ENCODE measurements at regions not wholly inside any gene's neighbourhood (a gene's known extent, or its start where the extent isn't known, plus 50 kb on each side); places are given as distances from the start of the nearest gene placed in this dataset.

DNA sequence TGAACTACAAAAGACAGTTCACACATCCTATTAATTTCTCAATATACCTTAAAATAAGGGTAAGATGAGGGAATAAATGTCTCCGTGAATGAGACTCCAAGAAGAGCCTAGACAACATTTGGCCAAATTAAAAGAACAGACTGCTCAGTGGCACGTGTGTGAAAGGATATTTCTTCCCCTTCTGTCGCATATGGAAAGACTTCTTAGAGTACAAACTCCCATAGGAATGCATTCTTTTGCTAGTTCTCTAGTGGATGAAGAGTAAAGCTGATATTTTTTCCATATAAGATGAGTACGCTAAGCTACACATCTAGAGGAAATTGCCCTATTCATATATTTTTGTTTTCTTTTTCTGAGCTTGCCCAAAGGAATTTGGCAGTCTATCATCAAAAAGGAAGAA is 710.0 kb upstream of the ID2 start:
- Histone ChIP-seq H4K20me1 (ENCODE audit: insufficient read depth) (no peaks in the 10 kb centered on the region), H3K9me2 (ENCODE audit: insufficient read depth) (no peaks in the 10 kb centered on the region), H3K9me3 (ENCODE audit: control insufficient read depth in 1 of 2, insufficient read depth in 1 of 2, low read depth in 1 of 2, low read length in 2 of 2) (no peaks in the 10 kb centered on the region), H3K9ac (ENCODE audit: low read length) (no peak overlapping the region), H3K79me2 (ENCODE audit: insufficient read depth, low read length) (no peaks in the 10 kb centered on the region), H3K4me1 (ENCODE audit: control insufficient read depth in 1 of 2, insufficient read depth in 2 of 2, low read length in 2 of 2) (no peaks in the 10 kb centered on the region), H3K36me3 (ENCODE audit: control insufficient read depth in 1 of 2, insufficient read depth in 2 of 2, low read length in 2 of 2) (no peaks in the 10 kb centered on the region), H2AFZ (ENCODE audit: low read depth, low read length, poor library complexity, severe bottlenecking) (no peak overlapping the region), H3K4me3 (replicated peaks in 1 of 2; ENCODE audit: low read depth in 1 of 2, low read length in 2 of 2) (no peak overlapping the region), H3K4me2 (ENCODE audit: low read length) (no peak overlapping the region), H3K27ac (ENCODE audit: low read depth, low read length) (no peak overlapping the region), H3K27me3 (ENCODE audit: insufficient read depth, low read length) (peaks cover 75% of the 10 kb centered on the region)
- ChIA-PET CTCF (no interaction called here), POLR2A (no interaction called here), RAD21 (ENCODE audit: low non-redundant PET in 1 of 2, low total read pairs in 2 of 2, uncharacterized antibody in 2 of 2, unreplicated experiment in 2 of 2) (no interaction called here)
- no peak for TF ChIP-seq EZH2 (IDR thresholded peaks at IDR 0.05)
- no peak for TF ChIP-seq RAD21 (IDR thresholded peaks at IDR 0.05; ENCODE audit: low read depth)
- TF ChIP-seq POLR2AphosphoS5 (IDR thresholded peaks at IDR 0.05; ENCODE audit: low read depth, low read length) = no peak
- TF ChIP-seq, protein P1, sequence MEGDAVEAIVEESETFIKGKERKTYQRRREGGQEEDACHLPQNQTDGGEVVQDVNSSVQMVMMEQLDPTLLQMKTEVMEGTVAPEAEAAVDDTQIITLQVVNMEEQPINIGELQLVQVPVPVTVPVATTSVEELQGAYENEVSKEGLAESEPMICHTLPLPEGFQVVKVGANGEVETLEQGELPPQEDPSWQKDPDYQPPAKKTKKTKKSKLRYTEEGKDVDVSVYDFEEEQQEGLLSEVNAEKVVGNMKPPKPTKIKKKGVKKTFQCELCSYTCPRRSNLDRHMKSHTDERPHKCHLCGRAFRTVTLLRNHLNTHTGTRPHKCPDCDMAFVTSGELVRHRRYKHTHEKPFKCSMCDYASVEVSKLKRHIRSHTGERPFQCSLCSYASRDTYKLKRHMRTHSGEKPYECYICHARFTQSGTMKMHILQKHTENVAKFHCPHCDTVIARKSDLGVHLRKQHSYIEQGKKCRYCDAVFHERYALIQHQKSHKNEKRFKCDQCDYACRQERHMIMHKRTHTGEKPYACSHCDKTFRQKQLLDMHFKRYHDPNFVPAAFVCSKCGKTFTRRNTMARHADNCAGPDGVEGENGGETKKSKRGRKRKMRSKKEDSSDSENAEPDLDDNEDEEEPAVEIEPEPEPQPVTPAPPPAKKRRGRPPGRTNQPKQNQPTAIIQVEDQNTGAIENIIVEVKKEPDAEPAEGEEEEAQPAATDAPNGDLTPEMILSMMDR (IDR thresholded peaks at IDR 0.05 in 2 of 3, conservative IDR thresholded peaks at IDR 0.05 in 1 of 3; ENCODE audit: borderline replicate concordance in 1 of 3, insufficient read depth in 1 of 3, low read depth in 2 of 3, low read length in 2 of 3) = no peak
- TF ChIP-seq, protein P2, sequence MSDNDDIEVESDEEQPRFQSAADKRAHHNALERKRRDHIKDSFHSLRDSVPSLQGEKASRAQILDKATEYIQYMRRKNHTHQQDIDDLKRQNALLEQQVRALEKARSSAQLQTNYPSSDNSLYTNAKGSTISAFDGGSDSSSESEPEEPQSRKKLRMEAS (IDR thresholded peaks at IDR 0.05) = no peak
- TF ChIP-seq JUND (IDR thresholded peaks at IDR 0.05) = no peak
- no peak for TF ChIP-seq CBX3 (IDR thresholded peaks at IDR 0.05; ENCODE audit: low read depth)
- TF ChIP-seq EZH2phosphoT487 (IDR thresholded peaks at IDR 0.05; ENCODE audit: borderline replicate concordance) = no peak
- TF ChIP-seq, protein P3, sequence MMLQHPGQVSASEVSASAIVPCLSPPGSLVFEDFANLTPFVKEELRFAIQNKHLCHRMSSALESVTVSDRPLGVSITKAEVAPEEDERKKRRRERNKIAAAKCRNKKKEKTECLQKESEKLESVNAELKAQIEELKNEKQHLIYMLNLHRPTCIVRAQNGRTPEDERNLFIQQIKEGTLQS (IDR thresholded peaks at IDR 0.05) = no peak
- no peak for TF ChIP-seq TCF7L2 (IDR thresholded peaks at IDR 0.05; ENCODE audit: borderline replicate concordance, extremely low read depth, insufficient read depth, insufficient read length)
- no peak for TF ChIP-seq ZFX (IDR thresholded peaks at IDR 0.05)
- TF ChIP-seq SRF (IDR thresholded peaks at IDR 0.05; ENCODE audit: low read depth) = no peak
- TF ChIP-seq, protein P4, sequence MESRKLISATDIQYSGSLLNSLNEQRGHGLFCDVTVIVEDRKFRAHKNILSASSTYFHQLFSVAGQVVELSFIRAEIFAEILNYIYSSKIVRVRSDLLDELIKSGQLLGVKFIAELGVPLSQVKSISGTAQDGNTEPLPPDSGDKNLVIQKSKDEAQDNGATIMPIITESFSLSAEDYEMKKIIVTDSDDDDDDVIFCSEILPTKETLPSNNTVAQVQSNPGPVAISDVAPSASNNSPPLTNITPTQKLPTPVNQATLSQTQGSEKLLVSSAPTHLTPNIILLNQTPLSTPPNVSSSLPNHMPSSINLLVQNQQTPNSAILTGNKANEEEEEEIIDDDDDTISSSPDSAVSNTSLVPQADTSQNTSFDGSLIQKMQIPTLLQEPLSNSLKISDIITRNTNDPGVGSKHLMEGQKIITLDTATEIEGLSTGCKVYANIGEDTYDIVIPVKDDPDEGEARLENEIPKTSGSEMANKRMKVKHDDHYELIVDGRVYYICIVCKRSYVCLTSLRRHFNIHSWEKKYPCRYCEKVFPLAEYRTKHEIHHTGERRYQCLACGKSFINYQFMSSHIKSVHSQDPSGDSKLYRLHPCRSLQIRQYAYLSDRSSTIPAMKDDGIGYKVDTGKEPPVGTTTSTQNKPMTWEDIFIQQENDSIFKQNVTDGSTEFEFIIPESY (IDR thresholded peaks at IDR 0.05; ENCODE audit: extremely low read depth, insufficient replicate concordance, low read length) = no peak
- no peak for TF ChIP-seq SP1 (IDR thresholded peaks at IDR 0.05; ENCODE audit: low read depth)
- no peak for TF ChIP-seq ZNF274 (IDR thresholded peaks at IDR 0.05; ENCODE audit: low read depth, low read length)
- TF ChIP-seq CEBPB (IDR thresholded peaks at IDR 0.05; ENCODE audit: low read depth) = no peak
- no peak for TF ChIP-seq FOSL1 (IDR thresholded peaks at IDR 0.05; ENCODE audit: low read depth)
- BruUV-seq (replicated peaks) = no TSS peak
- DNase-seq (ENCODE audit: low read depth, low spot score) (no peak), ATAC-seq (no peak)
- intact Hi-C loops (cut with micrococcal nuclease) = no loop called here
